Neural cell (in vitro differentiated cells): ENCODE measurements at regions not wholly inside any gene's neighbourhood (a gene's known extent, or its start where the extent isn't known, plus 50 kb on each side); places are given as distances from the start of the nearest gene placed in this dataset.

Experiments used
- H2AFZ ChIP-seq: fragments of 200-600, 300-800 bp; sonication (generic), shearing (Covaris generic); 2 replicates; pipeline ENCODE4 v1.6.0; 2014; ENCODE audit warnings: low read depth, mild to moderate bottlenecking, antibody characterized with exemption, low read length, moderate library complexity
- H3F3A ChIP-seq: fragments of 200-600 bp; shearing (Covaris generic); 2 replicates; pipeline ENCODE4 v1.6.1; 2016; ENCODE audit warnings: mild to moderate bottlenecking, moderate library complexity, mixed read lengths, antibody characterized with exemption, low read length; ENCODE audit not compliant: insufficient read depth, poor library complexity, severe bottlenecking
- H3K27ac ChIP-seq: fragments of 200-600, 300-800 bp; sonication (generic), shearing (Covaris generic); 2 replicates; pipeline ENCODE4 v1.5.1; 2014; ENCODE audit warnings: mild to moderate bottlenecking, low read length, moderate library complexity
- H3K27me3 ChIP-seq: fragments of 300-800, 200-600 bp; sonication (generic), shearing (Covaris generic); 2 replicates; pipeline ENCODE4 v1.6.0; 2014; ENCODE audit warnings: mild to moderate bottlenecking, low read depth, low read length, moderate library complexity; ENCODE audit not compliant: insufficient read depth
- H3K36me3 ChIP-seq: fragments of 300-800, 200-600 bp; sonication (generic), shearing (Covaris generic); 2 replicates; pipeline ENCODE4 v1.5.1; 2014; ENCODE audit warnings: mild to moderate bottlenecking, antibody characterized with exemption, low read length, moderate library complexity; ENCODE audit not compliant: insufficient read depth
- H3K4me2 ChIP-seq: fragments of 300-800, 200-600 bp; sonication (generic), shearing (Covaris generic); 2 replicates; pipeline ENCODE4 v1.6.0; 2014; ENCODE audit warnings: mild to moderate bottlenecking, low read length
- H3K4me3 ChIP-seq: fragments of 300-800, 200-600 bp; sonication (generic), shearing (Covaris generic); 2 replicates; pipeline ENCODE4 v1.5.1; 2014; ENCODE audit warnings: mild to moderate bottlenecking, low read length, moderate library complexity
- H3K79me2 ChIP-seq: fragments of 200-600 bp; shearing (Covaris generic); replicated peaks from 2 replicates; pipeline ENCODE4 v1.6.0; 2014; ENCODE audit warnings: mild to moderate bottlenecking, low read length, moderate library complexity; ENCODE audit not compliant: insufficient read depth
- H3K9ac ChIP-seq: fragments of 300-800, 200-600 bp; sonication (generic), shearing (Covaris generic); 2 replicates; pipeline ENCODE4 v1.6.1; 2016; ENCODE audit warnings: mild to moderate bottlenecking, low read length, mixed read lengths
- H3K9me2 ChIP-seq: fragments of 200-600 bp; shearing (Covaris generic); 2 replicates; pipeline ENCODE4 v1.6.1; 2016; ENCODE audit warnings: mild to moderate bottlenecking, low read length, mixed read lengths; ENCODE audit not compliant: insufficient read depth
- H3K9me3 ChIP-seq: fragments of 200-600, 300-800 bp; sonication (generic), shearing (Covaris generic); 2 replicates; pipeline ENCODE4 v1.6.1; 2016; ENCODE audit warnings: mild to moderate bottlenecking, mixed run types, low read length, moderate library complexity, mixed read lengths
- H4K20me1 ChIP-seq: fragments of 200-600 bp; shearing (Covaris generic); 2 replicates; pipeline ENCODE4 v1.6.1; 2016; ENCODE audit warnings: mild to moderate bottlenecking, mixed run types; ENCODE audit not compliant: insufficient read depth
- CTCF ChIP-seq: fragments of 450-650 bp; IDR thresholded peaks from 2 replicates; pipeline ENCODE4 v1.5.1; 2014; ENCODE audit warnings: antibody characterized with exemption, mild to moderate bottlenecking, moderate library complexity; ENCODE audit not compliant: poor library complexity, severe bottlenecking
- EP300 ChIP-seq: fragments of 450-650 bp; conservative IDR thresholded peaks from 2 replicates; pipeline ENCODE4 v1.6.1; 2014; ENCODE audit warnings: antibody characterized with exemption, mild to moderate bottlenecking, moderate library complexity; ENCODE audit not compliant: poor library complexity, severe bottlenecking
- EZH2 ChIP-seq: fragments of 200-600, 300-800 bp; shearing (Covaris generic), sonication (generic); IDR thresholded peaks from 2 replicates; pipeline ENCODE4 v1.6.1; 2014; ENCODE audit warnings: antibody characterized with exemption, low read length, borderline replicate concordance, mild to moderate bottlenecking; ENCODE audit not compliant: insufficient read depth, poor library complexity, severe bottlenecking
- MXI1 ChIP-seq: fragments of 450-650 bp; conservative IDR thresholded peaks from 2 replicates; pipeline ENCODE4 v1.6.1; 2014; ENCODE audit warnings: antibody characterized with exemption, mild to moderate bottlenecking; ENCODE audit not compliant: poor library complexity, severe bottlenecking
- POLR2AphosphoS5 ChIP-seq: IDR thresholded peaks from 2 replicates; pipeline ENCODE4 v1.6.1; 2012
- RAD21 ChIP-seq: fragments of 450-650 bp; conservative IDR thresholded peaks from 2 replicates; pipeline ENCODE4 v1.6.1; 2014; ENCODE audit warnings: antibody characterized with exemption, mild to moderate bottlenecking, moderate library complexity
- REST ChIP-seq: IDR thresholded peaks from 2 replicates; pipeline ENCODE4 v1.6.1; 2012; ENCODE audit warnings: borderline replicate concordance
- SMC3 ChIP-seq: fragments of 450-650 bp; conservative IDR thresholded peaks from 2 replicates; pipeline ENCODE4 v1.6.1; 2014; ENCODE audit warnings: antibody characterized with exemption, mild to moderate bottlenecking, moderate library complexity; ENCODE audit not compliant: poor library complexity
- TAF1 ChIP-seq: IDR thresholded peaks from 2 replicates; pipeline ENCODE4 v1.6.1; 2012; ENCODE audit warnings: low read depth

- Histone ChIP-seq H3K4me3 (no peak overlapping the region), H3F3A (no peaks in the 10 kb centered on the region), H3K27me3 (no peaks in the 10 kb centered on the region), H3K79me2 (no peaks in the 10 kb centered on the region), H2AFZ (no peak overlapping the region), H4K20me1 (no peaks in the 10 kb centered on the region), H3K9me3 (no peaks in the 10 kb centered on the region), H3K36me3 (no peaks in the 10 kb centered on the region), H3K4me2 (no peak overlapping the region), H3K27ac (no peak overlapping the region), H3K9me2 (no peaks in the 10 kb centered on the region), H3K9ac (no peak overlapping the region)
- TF ChIP-seq EZH2 (no peak), EP300 (no peak), REST (no peak), POLR2AphosphoS5 (no peak), RAD21 (no peak), TAF1 (no peak), SMC3 (no peak), CTCF (no peak), MXI1 (no peak)
Observed at GRCh38 chr16:26547681-26548080, 519.0 kb upstream of the C16orf82 start.

GRCh38 chr16:26550111-26550610, 516.6 kb upstream of the C16orf82 start:
- TF ChIP-seq MXI1 (no peak), EP300 (peak; percentile 44), EZH2 (no peak), CTCF (no peak), REST (no peak), TAF1 (no peak), RAD21 (no peak)
- no peak overlapping the region for H3K27ac ChIP-seq
- no peaks in the 10 kb centered on the region for H3F3A ChIP-seq
- H3K79me2 ChIP-seq: no peaks in the 10 kb centered on the region
- no peak overlapping the region for H3K9ac ChIP-seq
- no peaks in the 10 kb centered on the region for H3K9me3 ChIP-seq
- H2AFZ ChIP-seq: no peak overlapping the region
- no peaks in the 10 kb centered on the region for H3K27me3 ChIP-seq
- no peak overlapping the region for H3K4me2 ChIP-seq
- no peaks in the 10 kb centered on the region for H3K9me2 ChIP-seq
- no peaks in the 10 kb centered on the region for H4K20me1 ChIP-seq
- H3K4me3 ChIP-seq: peak overlapping the region; percentile 6
- no peaks in the 10 kb centered on the region for H3K36me3 ChIP-seq
